NCI-H128 (cell line): ENCODE measurements at regions not wholly inside any gene's neighbourhood (a gene's known extent, or its start where the extent isn't known, plus 50 kb on each side); places are given as distances from the start of the nearest gene placed in this dataset.
"Not testable (repeated sequence)": the region's sequence is repeated elsewhere in the genome, so short reads cannot be mapped to it uniquely, and the experiment has no call there.

ENCODE experiments used
- DNase-seq: peaks from one replicate; lab custom pipeline; 2025; ENCODE audit not compliant: unreplicated experiment; lab: John Stamatoyannopoulos, UW

DNA sequence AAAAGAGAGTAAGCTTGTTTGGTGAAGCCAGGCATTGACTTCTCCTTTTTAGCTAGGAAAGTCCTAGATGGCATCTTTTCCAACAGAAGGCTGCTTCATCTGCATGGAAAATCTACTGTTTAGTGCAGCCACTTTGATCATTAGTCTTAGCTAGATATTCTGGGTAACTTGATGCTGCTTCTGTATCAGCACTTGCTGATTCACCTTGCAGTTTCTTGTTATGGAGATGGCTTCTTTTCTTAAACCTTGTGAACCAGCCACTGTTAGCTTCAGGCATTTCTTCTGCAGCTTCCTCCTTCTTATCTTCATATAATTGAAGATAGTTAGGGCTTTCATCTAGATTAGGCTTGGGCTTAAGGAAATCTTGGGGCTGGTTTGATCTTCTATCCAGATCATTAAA, 639.7 kb downstream of the TDRD15 start:
- no peak for DNase-seq

DNA sequence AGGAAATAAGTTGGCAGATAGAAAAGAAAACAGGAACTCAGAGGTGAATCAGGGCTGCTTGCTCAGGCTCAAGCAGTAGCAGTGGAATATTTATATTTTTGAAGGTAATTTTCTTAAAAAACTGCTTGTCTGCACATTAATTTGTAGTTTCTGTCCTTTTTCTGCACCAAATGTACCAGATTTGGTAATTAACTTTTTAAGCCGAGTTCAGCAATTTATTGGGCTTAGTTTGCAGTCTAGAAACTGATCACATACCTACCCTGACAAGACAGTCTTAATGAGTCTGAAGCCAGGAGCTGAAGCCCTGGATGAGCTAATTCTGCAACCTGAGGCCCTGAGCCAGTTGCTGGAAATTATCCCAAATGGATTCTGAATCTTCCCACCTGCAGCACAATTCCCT, 647.0 kb downstream of the TDRD15 start:
- DNase-seq: no peak

DNA sequence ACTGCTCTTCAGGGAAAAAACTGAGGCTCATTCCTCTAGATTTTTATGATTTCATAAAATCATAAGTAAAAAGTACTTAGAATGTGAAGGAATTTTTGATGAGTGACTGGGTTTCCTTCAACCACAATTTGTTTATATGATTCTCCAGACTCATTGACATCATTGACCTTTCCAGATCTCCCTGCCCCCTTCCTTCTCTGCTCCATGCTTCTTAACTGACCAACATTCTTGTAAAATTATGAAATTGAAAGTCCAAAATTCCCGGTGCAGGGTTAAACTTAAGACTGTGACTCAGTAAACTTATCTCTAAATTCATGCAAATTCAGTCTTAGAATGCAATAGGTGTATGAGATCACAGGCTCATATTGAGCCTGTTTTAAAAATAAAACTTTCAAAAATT, 648.9 kb downstream of the TDRD15 start:
- no peak for DNase-seq

DNA sequence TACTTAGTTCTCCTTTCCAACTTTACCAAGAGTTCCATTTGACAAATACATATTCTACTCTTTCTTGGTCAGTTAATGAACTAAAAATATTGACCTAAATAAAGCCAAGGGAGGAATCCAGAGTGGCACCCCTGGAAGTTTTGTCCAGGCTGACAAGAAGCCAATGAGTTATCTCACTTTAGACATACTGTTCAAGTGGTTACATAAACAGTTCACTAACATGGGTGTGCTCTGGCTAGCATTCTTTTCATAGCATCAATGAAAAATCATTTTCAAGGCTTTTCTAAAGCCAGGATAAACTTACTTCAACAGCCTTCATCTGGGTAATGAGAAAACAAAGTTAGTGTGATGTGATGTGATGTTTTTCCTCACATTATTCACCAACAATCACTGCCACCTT, 649.4 kb downstream of the TDRD15 start:
- DNase-seq: no peak

DNA sequence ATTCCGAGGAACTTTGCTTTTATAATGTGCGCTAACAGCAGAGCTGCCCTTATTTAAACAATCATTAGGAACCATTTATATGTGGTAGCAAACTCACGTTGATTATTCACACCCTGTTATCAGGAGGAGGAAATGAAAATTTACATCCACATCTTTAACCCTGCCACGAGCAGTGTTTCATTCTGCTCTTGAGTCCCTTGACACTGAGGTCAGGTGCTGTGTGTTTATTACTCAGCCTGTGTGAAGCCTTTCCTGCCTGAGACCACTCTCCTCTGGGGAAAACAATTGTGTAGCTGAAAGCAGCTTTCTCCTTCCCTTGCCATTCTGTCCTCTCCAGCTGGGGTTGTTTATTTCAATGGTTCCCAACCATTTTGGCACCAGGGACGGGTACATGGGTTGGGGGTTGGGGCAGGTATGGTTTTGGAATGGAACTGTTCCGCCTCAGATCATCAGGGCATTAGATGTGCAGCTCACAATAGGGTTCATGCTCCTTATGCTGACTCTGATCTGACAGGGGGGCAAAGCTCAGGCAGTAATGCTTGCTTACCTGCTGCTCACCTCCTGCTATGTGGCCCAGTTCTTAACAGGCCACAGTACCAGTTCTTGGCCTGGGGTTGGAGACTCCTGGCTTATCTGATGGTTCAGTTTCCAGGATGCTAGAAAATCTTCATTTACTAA, 651.1 kb downstream of the TDRD15 start:
- no peak for DNase-seq

DNA sequence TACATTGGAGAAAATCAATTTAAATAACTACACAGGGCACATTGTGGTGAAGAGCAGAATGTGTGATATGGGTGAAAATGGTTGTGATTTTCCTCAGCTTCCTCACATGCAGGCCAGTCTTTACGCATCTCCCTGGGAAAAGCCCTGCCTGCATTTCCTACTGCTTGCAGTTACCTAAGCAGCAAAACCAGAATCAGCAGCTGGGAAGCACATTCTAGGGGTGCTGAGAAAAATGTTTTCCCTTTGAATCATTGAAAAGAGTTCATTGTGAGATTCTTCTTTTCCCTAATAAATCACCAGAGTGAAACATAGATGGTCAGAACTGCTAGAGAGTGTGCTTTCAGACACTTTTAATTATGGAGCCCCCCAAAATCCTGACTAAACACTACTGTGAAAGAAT, 656.0 kb downstream of the TDRD15 start:
- DNase-seq: no peak

DNA sequence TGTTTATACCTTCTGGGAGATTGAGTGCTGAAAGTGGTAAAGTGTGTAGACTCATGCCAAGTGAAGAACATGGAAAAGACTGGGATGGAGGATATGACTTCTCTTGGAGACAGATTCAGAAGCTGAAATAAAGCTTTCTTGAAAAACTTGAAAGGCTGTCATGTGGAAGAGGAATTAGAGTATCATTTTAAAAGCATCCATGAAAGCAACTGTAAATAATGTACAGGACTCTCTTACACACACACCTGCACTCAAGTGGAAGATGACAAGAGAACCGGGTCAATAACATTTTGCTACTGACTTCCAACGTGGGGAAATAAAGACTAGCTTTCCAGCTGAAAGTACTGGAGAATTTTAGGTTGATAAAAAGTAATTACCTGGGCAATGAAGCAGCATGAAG, 658.2 kb downstream of the TDRD15 start:
- no peak for DNase-seq

DNA sequence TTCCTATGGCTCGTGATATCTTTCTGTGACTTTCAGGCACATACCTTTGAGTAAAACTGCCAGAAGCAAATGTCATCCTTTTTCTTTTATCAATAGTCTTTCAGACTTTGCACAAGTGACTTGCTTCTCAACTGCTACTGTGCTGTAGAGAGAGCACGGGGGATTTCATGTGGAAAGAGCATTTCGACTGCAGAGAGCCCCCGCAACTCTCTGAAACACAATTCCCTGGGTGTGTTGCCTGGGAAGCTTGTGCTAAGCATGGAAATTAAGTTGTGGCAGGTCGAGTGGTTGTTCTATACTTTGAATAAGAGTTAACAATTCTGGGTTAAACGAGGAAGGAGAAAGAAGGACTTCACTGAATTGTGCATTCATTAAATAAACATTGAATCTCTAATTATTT, 659.1 kb downstream of the TDRD15 start:
- no peak for DNase-seq

DNA sequence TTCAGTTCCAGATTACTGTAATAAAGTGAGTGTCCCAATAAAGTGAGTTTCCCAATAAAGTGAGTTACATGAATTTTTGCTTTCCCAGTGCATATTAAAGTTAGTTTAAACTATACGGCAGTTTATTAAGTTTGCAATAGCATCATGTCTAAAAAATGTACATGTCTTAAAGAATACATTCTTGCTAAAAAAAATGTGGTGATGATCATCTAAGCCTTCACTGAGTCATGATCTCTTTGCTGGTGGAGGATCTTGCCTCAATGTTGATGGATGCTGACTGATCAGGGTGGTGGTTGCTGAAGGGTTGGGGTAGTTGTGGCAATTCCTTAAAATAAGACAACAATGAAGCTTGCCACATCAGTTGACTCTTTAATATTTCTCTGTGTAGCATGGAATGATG, 664.2 kb downstream of the TDRD15 start:
- no peak for DNase-seq

DNA sequence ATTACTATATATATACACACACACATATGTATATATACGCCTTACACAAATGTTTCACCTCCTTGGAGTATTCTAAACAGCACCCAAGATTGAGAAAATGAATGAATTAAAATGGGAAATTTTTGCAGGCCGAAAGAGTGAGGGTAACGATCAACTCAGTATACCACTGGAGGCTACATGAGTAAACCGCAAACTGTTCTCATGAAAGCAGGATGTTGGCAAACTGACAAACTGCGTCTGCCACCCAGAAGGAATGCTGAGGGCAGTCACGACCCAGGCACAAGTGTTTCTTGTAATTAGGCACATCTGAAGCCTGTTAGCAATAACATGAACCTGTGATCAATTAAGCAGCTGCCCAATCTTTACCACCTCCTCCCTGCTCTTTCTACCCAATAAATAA, 666.5 kb downstream of the TDRD15 start:
- not testable (repeated sequence) for DNase-seq

DNA sequence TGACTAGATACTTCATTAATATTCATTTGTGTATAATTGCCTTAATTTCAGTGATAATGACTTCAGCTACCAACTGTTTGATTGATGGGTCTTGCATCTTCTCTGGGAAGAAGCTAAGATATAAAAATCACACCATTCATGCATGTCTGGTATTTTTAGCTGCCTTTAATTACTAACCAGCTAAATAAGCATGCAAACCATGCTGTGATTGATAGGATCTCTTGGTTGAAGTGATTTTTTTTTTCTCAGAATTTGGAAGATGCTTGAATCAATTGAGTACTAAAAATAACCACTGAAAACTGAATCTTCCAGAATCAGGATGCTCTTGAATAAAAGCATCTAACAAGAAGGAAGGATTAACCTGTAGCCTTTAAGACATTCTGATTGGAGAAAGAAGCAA, 668.8 kb downstream of the TDRD15 start:
- no peak for DNase-seq

DNA sequence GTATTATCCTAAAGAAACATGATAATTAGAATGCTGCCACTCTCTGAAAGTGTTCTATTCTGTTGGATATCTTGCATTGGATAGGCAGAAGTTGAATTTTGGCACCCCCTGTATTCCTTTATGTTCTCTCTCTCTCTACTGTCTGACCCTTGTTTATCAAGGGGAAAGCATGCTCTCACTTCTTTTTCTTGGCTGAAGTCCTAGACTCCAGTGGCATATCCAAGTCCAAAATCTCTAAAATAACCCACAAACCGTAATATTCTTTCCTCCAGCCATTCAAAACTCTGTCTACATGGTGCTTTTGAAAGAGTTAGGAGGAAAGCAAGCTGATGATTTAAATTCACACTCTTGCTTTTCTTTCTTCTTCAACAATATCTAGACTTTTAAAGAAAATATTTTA, 669.7 kb downstream of the TDRD15 start:
- no peak for DNase-seq

DNA sequence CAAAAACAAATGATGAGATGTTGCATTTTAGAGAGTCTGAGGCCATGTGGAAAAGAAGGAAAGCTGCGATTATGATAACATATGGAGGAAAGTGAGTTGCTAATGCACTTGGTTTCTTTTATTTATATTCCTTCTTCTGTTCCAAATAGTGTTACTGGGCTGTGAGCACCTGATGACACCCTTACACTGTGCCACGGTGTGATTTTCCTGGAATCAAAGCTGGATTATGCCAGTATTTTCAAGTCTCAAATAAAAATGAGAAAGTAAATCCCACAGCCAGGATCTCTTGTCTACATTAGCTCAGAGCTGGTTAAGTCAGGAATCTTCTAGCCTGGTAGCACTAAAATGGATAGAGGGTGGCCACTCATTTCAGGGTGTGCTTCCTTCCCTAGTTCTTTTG, 670.8 kb downstream of the TDRD15 start:
- DNase-seq: no peak

DNA sequence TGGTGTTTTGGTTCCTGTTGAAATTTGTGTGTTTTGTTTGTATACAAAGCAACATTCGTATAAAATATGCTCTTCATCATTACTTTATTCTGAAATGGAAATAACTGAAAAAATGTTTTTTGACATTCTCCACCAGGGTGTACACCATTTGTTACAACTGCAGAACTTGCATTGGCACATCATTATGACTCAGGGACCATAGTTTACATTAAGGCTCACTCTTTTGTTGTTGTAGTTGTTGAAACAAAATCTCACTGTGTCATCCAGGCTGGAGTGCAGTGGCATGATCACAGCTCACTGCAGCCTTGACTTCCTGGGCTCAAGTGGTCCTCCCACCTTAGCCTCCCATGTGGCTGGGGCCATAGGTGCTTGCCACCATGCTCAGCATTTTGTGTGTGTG, 676.6 kb downstream of the TDRD15 start:
- no peak for DNase-seq

DNA sequence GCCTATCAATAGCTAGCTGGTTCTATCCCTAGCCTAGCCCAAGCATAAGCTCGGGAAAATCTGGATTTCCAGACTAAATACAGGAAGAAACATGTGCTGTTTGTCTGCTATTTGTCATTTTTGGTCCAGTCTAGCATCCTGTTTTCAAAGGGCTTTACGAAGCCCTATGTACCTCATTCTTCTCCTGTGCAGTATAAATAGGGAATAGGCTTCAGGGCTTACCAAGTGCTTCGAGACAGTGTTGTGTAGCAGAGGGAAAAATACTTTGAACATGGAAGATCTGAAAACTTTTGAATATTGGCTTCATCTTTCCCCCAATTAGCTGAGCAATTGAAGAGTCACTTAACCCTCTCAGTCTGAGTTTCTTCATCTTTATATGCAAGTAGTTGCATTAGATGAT, 679.8 kb downstream of the TDRD15 start:
- DNase-seq: no peak

DNA sequence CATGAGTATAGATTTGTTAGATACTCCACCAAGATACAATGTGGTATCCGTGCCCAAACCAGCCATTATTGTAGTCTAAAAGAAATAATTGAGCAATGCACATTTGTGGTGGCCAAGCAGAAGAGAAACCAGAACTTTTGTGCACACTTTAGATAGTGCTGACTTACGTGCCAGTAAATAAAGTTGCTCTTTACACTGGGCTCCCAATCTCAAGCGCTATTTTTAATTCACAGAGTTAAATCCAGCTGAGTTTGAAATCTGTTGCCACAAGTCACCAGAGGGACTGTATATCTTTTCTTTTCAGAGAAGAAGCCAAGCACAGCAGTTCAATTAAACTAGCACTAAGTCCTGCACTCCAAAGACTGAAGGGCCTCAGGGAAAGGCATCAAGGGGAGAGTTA, 680.4 kb downstream of the TDRD15 start:
- no peak for DNase-seq

DNA sequence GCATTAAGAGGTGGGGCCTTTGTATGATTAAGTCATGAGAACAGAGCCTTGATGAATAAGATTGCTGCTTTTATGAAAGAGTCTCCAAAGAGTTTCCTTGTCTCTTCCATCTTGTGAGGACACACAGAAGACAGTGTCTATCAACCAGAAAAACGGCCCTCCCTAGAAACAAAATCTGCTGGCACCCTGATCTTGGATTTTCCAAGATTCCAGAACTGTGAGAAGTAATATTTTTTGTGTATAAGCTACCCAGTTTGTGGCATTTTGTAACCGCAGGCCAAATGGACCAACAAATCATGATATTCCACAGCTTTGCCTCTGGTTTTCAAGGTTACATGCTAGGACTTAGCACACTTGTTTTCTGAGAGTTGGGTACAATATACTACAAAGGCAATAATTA, 687.8 kb downstream of the TDRD15 start:
- no peak for DNase-seq

DNA sequence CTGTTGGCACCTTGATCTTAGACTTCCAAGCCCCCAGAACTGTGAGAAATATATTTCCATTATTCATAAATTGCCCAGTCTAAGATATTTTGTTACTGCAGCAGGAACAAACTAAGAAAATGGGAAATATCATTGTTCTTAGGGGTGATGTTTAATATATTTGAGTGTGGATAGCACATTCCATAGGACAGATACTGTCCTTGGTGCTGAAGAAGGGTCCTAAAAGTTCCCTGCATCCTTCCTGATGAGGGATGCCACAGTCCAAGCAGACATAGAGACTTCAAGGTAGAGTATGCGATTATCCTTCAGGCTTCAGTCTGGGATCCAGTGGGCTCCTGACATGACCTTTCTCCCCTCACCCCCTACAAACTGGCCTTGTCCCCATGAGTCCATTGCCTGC, 689.0 kb downstream of the TDRD15 start:
- DNase-seq: no peak

DNA sequence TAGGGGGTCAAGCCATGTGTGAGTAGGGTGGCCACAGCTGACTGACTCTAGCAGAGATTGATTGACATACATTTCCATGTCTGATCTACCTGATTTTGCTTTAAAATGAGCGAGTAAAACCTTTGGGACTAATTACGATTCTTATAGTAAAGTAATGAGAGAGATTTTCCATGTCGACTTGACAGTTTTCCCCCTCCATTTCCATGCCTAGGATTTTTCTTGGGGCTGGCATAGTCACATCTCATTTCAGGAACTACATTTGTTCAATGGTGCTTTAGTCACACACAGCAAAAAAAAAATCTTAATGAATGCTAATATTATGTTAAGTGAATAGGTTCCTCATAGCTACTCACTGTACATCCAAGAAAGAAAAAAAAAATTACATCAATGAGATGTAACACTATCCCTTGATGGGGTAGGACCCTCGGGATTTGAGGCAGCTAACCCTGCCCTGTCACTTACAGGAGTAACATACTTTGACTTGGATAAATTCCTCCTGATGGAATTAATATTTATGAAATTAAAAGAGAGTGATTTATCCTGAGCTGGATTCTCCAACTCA, 690.9 kb downstream of the TDRD15 start:
- DNase-seq: no peak

DNA sequence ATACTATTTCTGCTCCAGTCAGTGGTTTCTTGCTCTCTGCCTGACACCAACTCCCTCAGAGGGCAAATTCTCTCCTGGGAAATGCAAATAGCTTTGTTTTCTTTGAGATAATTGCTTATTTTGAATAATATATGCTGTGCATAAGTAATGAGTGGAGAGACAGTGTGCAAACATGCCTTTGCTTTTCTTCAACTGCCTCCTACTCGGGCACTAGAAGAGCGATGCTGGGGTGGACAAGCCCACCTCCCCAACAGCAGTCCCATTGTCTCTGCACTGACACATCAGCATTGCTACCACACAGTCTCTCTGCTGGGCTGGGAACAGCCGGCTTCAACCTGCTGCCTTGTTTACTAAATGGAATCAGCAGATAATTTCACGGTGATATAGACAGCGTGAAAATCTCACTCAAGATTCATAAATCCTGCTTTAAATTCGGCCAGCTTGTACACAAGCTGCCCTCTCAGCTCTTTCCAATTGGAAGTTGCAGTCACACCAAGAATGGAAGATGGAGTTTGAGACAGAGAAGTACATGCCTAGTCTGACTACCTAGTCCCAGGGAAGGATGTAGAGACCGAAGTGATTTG, 694.5 kb downstream of the TDRD15 start:
- DNase-seq: no peak

DNA sequence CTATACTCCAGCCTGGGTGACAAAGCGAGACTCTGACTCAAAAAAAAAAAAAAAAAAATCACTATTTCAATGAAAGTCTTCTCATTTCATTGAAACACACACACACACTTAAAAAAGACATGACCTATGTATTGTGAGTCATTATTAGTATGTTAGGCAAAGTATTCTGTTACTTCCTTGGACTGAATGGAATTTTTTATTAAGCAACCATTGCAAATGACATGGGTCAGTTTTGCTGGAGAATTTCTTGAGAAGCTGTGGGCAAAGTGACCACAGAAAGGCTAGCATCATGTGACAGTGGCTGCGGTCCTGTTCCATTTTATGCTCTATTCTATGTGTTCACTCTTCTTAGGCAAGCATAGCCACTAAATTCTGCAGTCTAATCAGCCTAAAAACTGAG, 695.7 kb downstream of the TDRD15 start:
- no peak for DNase-seq

DNA sequence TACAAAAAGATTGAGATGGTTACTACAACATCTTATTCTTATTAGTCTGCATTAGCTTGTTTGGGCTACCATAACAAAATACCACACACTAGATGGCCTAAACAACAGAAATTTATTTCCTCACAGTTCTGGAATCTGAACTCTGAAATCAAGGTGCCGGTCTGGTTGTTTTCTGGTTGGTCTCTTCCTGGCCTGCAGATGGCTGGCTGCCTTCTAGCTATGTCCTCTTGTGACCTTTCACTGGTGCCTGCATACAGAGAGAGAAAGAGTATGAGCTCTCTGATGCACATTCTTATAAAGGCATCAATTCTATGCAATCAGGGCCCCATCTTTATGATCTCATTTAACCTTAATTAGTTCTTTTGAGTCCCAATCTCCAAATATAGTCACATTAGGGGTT, 696.5 kb downstream of the TDRD15 start:
- no peak for DNase-seq

DNA sequence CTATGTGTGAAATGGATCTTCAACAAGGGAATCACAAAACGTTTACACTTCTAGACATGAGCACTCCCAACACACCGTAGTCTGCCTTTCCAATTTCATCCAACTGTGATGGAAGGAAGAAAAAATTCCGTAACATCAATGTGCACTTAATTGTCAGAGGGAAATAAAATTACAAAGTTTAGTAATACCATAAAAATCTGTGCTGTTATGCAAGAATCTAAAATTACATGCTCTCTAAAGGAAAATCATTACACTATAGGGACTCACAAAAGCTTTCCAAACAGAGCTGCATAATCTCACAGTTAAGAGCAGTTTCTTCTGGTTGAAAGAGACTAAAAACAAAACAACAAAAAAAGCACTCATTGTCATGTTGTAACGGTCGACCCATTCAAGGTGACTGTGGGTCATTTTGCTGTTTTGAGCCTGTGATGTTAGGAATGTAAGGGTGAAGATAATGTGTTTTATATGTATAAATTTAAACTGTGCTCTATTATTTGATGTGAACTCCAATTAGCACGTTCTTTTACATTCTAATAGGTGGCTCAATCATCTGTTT, 698.0 kb downstream of the TDRD15 start:
- no peak for DNase-seq
